GM11168 (cell line): ENCODE measurements at regions not wholly inside any gene's neighbourhood (a gene's known extent, or its start where the extent isn't known, plus 50 kb on each side); places are given as distances from the start of the nearest gene placed in this dataset.
"Not testable (repeated sequence)": the region's sequence is repeated elsewhere in the genome, so short reads cannot be mapped to it uniquely, and the experiment has no call there.

ENCODE experiments used
- in situ Hi-C: fragments of 300-500 bp; cut with MboI; formaldehyde crosslinking; loops from one replicate; pipeline ENCODE4 v1.12.0; 2022; ENCODE audit warnings: low sequenced_read_pairs; ENCODE audit not compliant: unreplicated experiment

GRCh38 chr12:131283862-131284825 is 330.4 kb downstream of the ADGRD1 start:
- in situ Hi-C loops = not testable (repeated sequence)

DNA sequence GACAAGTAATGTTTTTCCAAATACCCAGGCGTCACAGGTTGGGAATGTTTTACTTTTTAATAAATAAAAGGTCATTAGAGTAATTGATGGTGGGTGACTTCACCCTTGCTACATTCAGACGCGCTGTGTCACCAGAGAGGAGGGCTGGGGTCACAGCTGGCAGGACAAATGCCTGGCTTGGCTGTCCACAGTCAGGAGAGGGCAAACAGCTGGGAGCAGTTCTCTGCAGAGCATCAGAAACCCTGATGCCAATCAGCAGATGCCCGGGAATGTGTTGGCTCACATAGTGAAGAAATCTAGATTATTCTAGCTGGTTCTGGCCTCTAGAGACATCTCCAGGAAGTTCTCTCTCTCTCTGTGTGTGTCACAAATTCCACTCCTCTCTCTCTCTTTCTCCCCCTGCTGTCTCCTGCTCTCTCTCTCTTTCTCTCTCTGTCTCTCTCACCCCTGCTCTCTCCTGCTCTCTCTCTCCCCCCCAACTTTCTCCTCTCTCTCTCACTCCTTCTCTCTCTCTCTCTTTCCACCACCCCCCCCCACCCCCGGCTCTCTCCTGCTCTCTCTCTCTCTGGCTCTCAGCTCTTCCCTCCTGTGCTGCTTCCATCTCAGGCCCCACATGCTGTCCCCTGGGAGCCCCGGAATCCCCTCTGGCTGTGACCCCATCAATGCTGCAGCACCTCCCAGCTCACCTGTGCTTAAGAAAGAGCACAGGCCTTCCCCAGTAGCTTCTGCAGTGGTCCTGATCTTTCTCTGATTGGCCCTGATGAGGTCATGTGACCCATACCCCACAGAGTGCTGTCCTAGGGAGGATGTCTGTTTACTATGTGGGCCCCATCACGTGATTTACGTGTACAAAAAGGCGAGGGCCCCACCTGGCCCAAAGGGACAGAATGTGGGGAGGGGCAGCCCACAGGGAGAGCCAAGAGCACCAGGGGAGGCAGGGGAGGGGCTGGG is 331.5 kb downstream of the ADGRD1 start:
- in situ Hi-C loops = not testable (repeated sequence)

DNA sequence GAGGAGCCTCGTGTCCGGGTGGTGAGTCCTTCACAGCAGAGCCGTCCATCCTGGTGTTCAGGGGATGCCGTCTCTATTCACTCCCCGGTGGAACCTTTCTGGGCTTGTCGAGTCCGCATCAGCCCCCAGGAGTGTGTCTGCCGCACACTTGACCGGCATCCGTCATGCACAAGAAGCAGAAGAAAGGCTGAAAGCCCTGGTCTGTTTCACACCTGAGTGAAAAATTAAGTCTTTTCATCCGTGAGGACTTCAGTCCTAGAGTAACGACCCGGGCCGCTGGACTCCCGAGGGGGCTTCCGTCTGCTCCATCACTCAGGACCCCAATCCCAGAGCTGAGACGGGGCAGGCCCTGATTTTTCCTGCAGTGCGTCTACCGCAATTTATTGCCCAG is 332.2 kb downstream of the ADGRD1 start:
- in situ Hi-C loops = not testable (repeated sequence)

DNA sequence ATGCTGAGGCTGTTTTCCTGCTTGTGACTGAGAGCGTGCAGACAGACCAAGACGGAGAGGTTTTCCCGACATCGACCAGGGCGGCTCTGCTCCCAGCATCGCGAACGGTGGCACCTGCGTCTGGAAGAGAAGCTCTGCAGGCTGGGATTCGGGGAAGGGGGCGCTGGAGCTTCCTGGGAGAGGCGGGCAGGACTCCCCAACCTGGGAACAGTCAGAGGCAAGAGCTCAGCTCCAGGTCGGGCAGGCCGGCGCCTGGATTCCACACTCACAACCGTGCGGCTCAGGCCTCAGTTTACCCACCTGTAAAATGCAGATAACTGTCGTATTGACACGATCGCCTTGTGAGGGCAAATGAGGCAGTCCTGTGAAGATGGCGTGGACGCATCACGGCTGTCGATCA is 332.6 kb downstream of the ADGRD1 start:
- in situ Hi-C loops = not testable (repeated sequence)

- in situ Hi-C loops = no loop called here
These were observed 333.6 kb downstream of the ADGRD1 start for GRCh38 chr12:131287015-131287937.

GRCh38 chr12:131287938-131288764 is 334.4 kb downstream of the ADGRD1 start:
- in situ Hi-C loops = no loop called here

DNA sequence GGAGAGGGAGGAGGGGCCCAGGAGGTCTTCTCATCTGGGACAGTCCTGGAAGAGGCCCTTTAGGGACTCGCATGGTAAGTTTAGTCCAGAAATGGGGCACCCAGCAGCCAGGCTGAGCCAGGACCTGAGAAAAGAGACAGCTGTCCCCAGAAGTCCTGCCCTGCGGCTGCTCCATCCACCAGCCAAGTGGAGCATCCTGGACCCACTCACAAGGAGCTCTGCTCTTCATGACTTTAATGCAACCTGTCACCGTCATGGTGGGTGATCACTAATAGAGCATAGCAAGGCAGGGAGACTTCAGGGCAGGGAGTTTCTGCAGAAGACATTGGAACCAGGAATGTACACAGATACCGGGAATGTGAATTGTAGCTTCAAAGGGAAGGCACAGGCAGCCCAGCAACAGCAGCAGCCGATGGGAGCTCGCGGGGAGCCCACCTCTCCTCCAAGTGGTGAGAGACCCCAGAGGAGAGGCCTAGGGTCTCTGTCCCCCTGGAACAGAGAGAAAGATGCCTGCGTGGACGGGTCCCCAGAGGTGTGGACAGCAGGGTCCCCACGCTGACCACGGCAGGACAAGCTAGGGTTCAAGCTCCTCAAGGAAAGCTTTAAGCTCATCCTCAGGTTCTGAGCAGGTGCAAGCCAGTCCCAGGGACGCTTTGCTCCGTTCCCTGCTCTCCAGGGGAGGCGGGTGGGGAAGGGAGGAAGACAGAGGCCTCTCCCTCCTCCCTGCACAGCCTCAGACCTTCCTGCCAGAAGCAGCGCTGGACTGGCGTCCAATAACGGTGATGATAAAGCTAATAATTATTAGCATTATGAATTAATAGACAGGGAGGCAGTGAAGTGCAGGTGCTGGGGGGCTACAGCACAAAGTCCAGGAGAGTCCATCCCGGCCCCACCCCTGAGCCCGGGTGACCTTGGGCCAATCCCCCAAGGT is 335.3 kb downstream of the ADGRD1 start:
- in situ Hi-C loops = not testable (repeated sequence)

GRCh38 chr12:131289807-131290206 is 336.1 kb downstream of the ADGRD1 start:
- in situ Hi-C loops = loop anchor here (5.0 kb wide), 1 partner anchor 377 kb away; no protein-coding TSS in a partner anchor

- in situ Hi-C loops = loop anchor here (5.0 kb wide), 1 partner anchor 377 kb away; no protein-coding TSS in a partner anchor
These were observed 336.7 kb downstream of the ADGRD1 start for GRCh38 chr12:131290255-131290959.

DNA sequence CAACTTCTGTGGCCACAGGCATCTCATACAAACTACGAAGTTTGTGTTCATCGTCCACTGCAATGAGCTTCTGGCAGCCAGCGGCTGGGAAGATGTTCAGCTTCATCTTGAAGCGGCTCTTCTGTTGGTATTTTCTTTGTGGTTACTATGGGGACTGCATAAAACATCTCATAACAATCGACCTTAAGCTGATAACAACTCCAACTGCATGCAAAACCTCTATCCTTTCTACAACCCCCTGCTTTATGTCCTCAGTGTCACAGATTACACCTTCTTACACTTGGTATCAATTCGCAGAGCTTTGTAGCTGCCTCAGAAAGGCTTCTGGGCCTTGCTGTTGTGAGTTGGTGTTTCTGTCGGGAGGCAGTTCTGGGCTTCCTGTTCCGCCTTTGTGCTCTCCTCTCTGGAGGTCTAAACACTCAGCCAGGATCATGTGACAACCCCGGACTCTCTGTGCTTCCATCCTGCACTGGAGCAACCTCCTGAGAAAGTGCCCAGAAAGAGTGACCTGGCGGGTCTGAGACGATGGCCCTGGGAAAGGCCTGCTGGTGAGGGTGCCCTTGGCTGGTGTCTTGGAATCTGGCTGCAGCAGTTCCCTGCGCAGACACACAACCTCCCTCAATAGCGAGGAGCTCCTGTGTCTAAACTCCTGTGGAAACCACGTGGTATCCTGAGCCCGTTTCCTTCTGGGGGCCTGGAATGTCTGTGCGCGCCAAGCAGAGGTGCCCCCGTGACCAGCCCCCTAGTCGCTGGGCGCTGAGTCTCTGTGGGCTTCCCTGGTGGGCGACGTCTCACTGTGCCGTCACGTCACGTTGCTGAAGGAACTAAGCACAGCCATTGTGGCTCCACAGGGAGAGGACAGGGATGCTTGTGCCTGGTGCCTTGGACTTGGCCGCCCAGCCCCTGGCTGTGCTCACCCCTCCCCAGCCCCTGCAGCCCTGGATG is 339.6 kb downstream of the ADGRD1 start:
- in situ Hi-C loops = loop anchor here (5.0 kb wide), 1 partner anchor 374 kb away; no protein-coding TSS in a partner anchor

GRCh38 chr12:131294716-131295115 is 341.0 kb downstream of the ADGRD1 start:
- in situ Hi-C loops = loop anchor here (5.0 kb wide), 1 partner anchor 373 kb away; no protein-coding TSS in a partner anchor

GRCh38 chr12:131295117-131295516 is 341.4 kb downstream of the ADGRD1 start:
- in situ Hi-C loops = not testable (repeated sequence)

GRCh38 chr12:131295559-131295958 is 341.9 kb downstream of the ADGRD1 start:
- in situ Hi-C loops = not testable (repeated sequence)

DNA sequence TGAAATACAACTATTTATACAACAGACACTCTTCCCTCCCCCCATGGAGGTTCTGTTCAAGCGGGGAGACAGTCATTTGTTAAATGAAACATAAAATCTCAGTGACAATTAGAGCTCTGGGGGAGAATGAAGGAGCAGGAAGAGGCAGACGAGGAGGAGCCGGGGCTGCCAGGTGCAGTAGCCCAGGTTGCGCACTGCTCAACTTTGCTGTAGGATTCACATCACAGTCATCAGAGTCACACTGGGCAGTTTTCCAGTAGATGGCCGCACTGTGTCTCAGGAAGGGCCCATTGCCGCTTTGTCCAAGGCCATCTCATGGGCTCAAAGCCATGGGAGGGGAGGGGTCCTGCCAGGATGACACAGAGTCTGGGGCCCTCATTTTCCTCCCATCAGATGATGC is 342.4 kb downstream of the ADGRD1 start:
- in situ Hi-C loops = not testable (repeated sequence)

DNA sequence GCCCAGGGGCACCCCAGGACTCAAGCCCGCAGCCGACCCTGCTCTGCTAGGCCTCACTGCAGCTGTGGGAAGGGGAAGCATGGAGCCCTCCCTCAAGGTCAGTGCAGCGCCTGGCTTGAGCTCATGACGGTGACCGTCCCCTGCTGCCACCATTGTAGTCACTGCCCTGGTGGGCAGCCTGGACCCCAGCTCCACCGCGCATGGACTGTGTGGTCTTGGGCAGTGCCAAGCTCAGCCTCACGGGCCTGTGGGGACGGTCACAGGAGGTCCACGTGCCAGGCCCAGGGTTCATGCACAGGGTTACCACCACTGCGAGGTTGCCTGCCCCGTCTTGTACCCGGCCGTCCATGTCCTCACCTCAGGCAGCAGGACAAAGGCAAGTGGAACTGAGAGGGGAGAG is 342.9 kb downstream of the ADGRD1 start:
- in situ Hi-C loops = not testable (repeated sequence)
